ENCODE measurements at regions not wholly inside any gene's neighbourhood (a gene's known extent, or its start where the extent isn't known, plus 50 kb on each side); places are given as distances from the start of the nearest gene placed in this dataset.

DNA sequence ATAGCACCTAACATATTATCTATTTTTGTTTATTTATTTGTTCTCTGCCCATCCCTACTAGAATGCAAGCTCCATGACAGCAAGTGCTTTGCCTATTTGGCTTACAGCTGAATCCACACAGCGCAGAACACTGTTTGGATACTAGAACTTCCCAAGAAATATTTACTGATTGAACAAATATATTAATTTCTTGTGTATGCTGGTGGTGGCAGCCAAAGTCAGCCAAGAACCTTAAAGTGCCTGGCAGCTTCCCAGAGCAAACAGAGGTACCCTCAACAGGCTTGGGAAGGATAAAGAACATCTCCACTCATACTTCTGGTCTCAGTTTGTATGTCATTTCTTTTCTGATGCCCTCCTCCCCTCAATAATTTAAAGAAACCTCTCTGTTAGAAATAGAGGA, 111.8 kb upstream of the SLC25A36 start:
- H3K4me3 ChIP-seq (ENCODE audit: low read length in 2 of 2) = no peak overlapping the region
- intact Hi-C loops (cut with DNase I) = no loop called here
- no peak overlapping the region for H3K27ac ChIP-seq (ENCODE audit: low read depth in 1 of 2, low read length in 2 of 2)
- no peak for DNase-seq
- no peaks in the 10 kb centered on the region for H3K27me3 ChIP-seq (ENCODE audit: control insufficient read depth in 1 of 2, insufficient read depth in 2 of 2, low read length in 1 of 2)
- H3K4me1 ChIP-seq (ENCODE audit: control insufficient read depth in 1 of 2, insufficient read depth in 2 of 2, low read length in 2 of 2) = no peaks in the 10 kb centered on the region
- no peak for ATAC-seq (ENCODE audit: low FRiP score)
- 89 to 92% methylated on average over 1 of the region's 1 CpG for WGBS, 2 donors
- no peaks in the 10 kb centered on the region for H3K36me3 ChIP-seq (ENCODE audit: control insufficient read depth in 1 of 2, insufficient read depth in 2 of 2, low read length in 1 of 2)
- H3K9me3 ChIP-seq (ENCODE audit: control insufficient read depth, low read length) = peaks cover 2% of the 10 kb centered on the region

DNA sequence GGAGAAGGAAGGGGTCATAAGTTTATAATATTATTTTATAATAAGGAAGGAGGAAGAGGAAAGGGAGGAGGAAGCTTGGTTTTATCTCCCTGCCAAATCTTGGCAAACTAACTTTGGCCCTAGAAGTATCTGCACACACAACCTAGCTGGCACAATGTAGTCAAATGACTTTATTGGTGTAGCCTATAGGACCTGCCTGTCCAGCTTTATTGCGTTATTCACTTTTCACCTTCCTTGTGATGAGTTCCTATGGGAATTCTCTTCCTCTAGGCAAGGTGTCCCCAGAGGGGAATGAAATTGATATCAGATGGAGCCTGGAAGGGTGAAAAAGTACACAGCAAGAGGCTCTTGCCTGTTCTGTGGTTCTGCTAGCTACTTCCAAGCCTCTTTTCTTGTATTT, 111.2 kb upstream of the SLC25A36 start:
- Histone ChIP-seq H3K27ac (ENCODE audit: low read depth in 1 of 2, low read length in 2 of 2) (no peak overlapping the region), H3K4me3 (ENCODE audit: low read length in 2 of 2) (no peak overlapping the region), H3K27me3 (ENCODE audit: control insufficient read depth in 1 of 2, insufficient read depth in 2 of 2, low read length in 1 of 2) (no peaks in the 10 kb centered on the region), H3K4me1 (ENCODE audit: control insufficient read depth in 1 of 2, insufficient read depth in 2 of 2, low read length in 2 of 2) (no peaks in the 10 kb centered on the region), H3K9me3 (ENCODE audit: control insufficient read depth, low read length) (no peaks in the 10 kb centered on the region), H3K36me3 (ENCODE audit: control insufficient read depth in 1 of 2, insufficient read depth in 2 of 2, low read length in 1 of 2) (no peaks in the 10 kb centered on the region)
- ATAC-seq (ENCODE audit: low FRiP score) (no peak), DNase-seq (no peak)
- WGBS, 2 donors = 46 to 92% methylated on average over 1 of the region's 1 CpG
- intact Hi-C loops (cut with DNase I) = no loop called here

DNA sequence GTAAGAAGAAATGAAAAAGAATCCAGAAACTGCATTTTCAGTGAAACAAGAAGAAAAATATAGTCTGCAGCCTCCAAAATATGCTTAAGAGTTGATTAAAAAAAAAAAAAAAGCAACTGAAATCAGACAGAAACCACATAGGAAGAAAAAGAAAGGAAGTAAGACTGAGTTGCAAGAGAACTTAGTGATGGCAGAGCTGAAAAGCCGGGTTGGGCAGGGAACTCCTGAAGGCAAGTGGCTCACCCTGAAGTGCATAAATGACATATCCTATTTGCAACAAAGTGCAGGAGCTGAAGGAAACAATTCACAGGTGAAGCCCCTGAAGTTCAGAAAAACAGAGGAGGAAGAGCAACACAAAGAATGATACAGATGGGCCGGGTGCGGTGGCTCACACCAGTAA, 108.8 kb upstream of the SLC25A36 start:
- 84 to 87% methylated on average over 3 of the region's 3 CpGs for WGBS, 2 donors
- no peaks in the 10 kb centered on the region for H3K4me1 ChIP-seq (ENCODE audit: control insufficient read depth in 1 of 2, insufficient read depth in 2 of 2, low read length in 2 of 2)
- H3K27ac ChIP-seq (ENCODE audit: low read depth in 1 of 2, low read length in 2 of 2) = no peak overlapping the region
- no peaks in the 10 kb centered on the region for H3K27me3 ChIP-seq (ENCODE audit: control insufficient read depth in 1 of 2, insufficient read depth in 2 of 2, low read length in 1 of 2)
- no peaks in the 10 kb centered on the region for H3K9me3 ChIP-seq (ENCODE audit: control insufficient read depth, low read length)
- no peaks in the 10 kb centered on the region for H3K36me3 ChIP-seq (ENCODE audit: control insufficient read depth in 1 of 2, insufficient read depth in 2 of 2, low read length in 1 of 2)
- no peak overlapping the region for H3K4me3 ChIP-seq (ENCODE audit: low read length in 2 of 2)
- ATAC-seq (ENCODE audit: low FRiP score) (no peak), DNase-seq (no peak)
- intact Hi-C loops (cut with DNase I) = no loop called here

DNA sequence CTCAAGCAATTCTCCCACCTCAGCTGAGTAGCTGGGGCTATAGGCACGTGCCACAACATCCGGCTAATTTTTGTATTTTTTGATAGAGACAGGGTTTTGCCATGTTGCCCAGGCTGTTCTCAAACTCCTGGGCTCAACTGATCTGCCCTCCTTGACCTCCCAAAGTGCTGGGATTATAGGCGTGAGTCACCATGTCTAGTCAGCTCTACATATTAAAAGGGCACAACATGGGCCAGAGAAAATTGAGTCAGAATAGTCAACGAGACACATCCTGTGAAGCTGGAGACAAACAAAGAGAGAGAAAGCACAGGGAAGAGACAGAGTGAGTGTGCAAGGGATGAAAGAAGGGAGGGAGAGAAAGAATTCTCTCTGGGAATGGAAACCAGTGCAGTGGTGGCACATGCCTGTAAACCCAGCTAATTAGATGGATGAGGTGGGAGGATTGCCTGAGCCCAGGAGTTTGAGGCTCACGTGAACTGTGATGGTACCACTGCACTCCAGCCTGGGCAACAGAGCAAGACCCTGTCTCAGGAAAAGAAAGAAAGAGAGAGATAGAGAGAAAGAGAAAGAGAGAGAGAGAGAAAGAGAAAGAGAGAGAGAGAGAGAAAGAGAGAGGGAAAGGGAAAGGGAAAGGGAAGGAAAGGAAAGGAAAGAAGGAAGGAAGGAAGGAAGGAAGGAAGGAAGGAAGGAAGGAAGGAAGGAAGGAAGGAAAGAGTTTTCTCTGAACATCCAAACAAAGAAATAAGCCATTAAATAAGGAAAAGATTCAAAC, 107.2 kb upstream of the SLC25A36 start:
- Histone ChIP-seq H3K9me3 (ENCODE audit: control insufficient read depth, low read length) (no peaks in the 10 kb centered on the region), H3K36me3 (ENCODE audit: control insufficient read depth in 1 of 2, insufficient read depth in 2 of 2, low read length in 1 of 2) (no peaks in the 10 kb centered on the region), H3K4me3 (ENCODE audit: low read length in 2 of 2) (no peak overlapping the region), H3K27me3 (ENCODE audit: control insufficient read depth in 1 of 2, insufficient read depth in 2 of 2, low read length in 1 of 2) (no peaks in the 10 kb centered on the region), H3K4me1 (ENCODE audit: control insufficient read depth in 1 of 2, insufficient read depth in 2 of 2, low read length in 2 of 2) (no peaks in the 10 kb centered on the region), H3K27ac (ENCODE audit: low read depth in 1 of 2, low read length in 2 of 2) (no peak overlapping the region)
- ATAC-seq (ENCODE audit: low FRiP score) (no peak), DNase-seq (no peak)
- intact Hi-C loops (cut with DNase I) = no loop called here
- WGBS, 2 donors = 66 to 70% methylated on average over 5 of the region's 5 CpGs

DNA sequence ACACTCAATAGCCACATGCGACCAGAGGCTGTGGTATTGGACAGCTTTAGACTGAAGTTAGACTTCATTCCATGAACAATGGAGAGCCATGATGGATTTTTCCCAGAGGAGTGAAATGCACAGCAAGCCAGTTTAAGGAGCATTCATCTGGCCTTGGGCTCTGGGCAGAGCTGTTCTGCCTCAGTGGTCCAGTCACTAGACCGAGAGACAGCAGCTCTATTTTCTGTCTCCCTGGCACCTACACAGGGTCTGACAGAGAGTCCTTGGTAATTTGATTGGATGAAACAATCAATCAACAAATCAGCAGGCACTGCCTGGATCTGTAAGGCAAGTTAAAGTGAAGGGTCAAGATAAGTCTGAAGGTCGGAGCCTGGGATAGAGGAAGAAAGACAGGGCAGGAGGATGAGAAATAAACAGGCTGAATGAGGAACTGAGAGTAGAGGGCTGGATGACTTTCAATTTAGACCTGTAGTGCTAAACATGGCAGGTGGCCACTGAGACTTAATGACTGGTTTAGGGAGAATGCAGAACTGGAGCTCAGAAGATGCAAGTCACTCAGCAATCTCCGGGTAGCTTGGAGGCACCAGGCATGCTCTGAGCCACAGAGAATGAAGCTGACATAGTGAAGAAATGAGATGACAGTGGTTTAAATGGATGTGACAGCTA, 98.5 kb upstream of the SLC25A36 start:
- ATAC-seq (ENCODE audit: low FRiP score) = no peak
- Histone ChIP-seq H3K9me3 (ENCODE audit: control insufficient read depth, low read length) (peaks cover 1% of the 10 kb centered on the region), H3K4me1 (ENCODE audit: control insufficient read depth in 1 of 2, insufficient read depth in 2 of 2, low read length in 2 of 2) (no peaks in the 10 kb centered on the region), H3K27ac (ENCODE audit: low read depth in 1 of 2, low read length in 2 of 2) (no peak overlapping the region), H3K27me3 (ENCODE audit: control insufficient read depth in 1 of 2, insufficient read depth in 2 of 2, low read length in 1 of 2) (no peaks in the 10 kb centered on the region), H3K4me3 (ENCODE audit: low read length in 2 of 2) (no peak overlapping the region), H3K36me3 (ENCODE audit: control insufficient read depth in 1 of 2, insufficient read depth in 2 of 2, low read length in 1 of 2) (no peaks in the 10 kb centered on the region)
- intact Hi-C loops (cut with DNase I) = no loop called here
- 65 to 75% methylated on average over 4 of the region's 4 CpGs for WGBS, 2 donors
- no peak for DNase-seq

DNA sequence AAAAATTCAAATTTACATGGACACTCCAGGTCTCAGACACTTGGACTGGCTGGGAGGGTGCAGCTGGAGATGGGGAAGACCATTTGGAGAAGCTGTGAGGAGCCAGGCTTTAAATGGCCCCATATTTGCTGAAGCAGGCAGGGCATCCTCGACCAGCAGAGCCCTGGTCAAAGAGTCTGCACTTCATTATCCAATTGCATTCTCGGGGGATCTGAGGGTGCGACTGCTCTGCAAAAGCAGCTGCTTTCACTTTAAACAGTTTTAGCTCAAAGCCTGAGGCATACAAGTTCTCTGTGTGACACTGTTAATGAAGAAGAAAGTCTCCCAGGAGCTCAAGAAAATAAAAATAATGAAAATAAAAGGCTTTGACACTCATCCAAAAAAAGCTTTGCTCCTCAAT, 98.0 kb upstream of the SLC25A36 start:
- DNase-seq (no peak), ATAC-seq (ENCODE audit: low FRiP score) (no peak)
- Histone ChIP-seq H3K9me3 (ENCODE audit: control insufficient read depth, low read length) (peaks cover 1% of the 10 kb centered on the region), H3K4me3 (ENCODE audit: low read length in 2 of 2) (no peak overlapping the region), H3K36me3 (ENCODE audit: control insufficient read depth in 1 of 2, insufficient read depth in 2 of 2, low read length in 1 of 2) (no peaks in the 10 kb centered on the region), H3K4me1 (ENCODE audit: control insufficient read depth in 1 of 2, insufficient read depth in 2 of 2, low read length in 2 of 2) (no peaks in the 10 kb centered on the region), H3K27ac (ENCODE audit: low read depth in 1 of 2, low read length in 2 of 2) (no peak overlapping the region), H3K27me3 (ENCODE audit: control insufficient read depth in 1 of 2, insufficient read depth in 2 of 2, low read length in 1 of 2) (no peaks in the 10 kb centered on the region)
- intact Hi-C loops (cut with DNase I) = no loop called here
- 4 to 17% methylated on average over 3 of the region's 3 CpGs for WGBS, 2 donors

DNA sequence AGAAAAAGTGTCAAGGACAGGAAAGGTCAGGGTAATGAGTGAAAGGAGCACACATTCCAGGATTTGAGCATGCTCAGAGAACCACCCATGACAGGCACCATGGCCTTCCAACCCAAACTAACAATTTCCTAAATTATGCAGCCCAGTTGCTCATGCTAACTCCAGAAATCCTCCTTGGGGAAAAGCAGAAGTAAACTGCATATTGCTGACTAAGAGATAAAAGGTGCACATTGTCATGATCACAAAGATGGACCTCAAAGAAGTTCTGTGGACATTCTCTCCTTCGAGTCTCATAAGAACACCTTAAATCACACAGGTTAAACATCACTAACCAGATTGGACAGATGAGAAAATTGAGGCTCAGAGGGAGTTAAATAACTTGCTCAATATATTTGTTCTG, 97.6 kb upstream of the SLC25A36 start:
- no peak overlapping the region for H3K27ac ChIP-seq (ENCODE audit: low read depth in 1 of 2, low read length in 2 of 2)
- no peak overlapping the region for H3K4me3 ChIP-seq (ENCODE audit: low read length in 2 of 2)
- no peaks in the 10 kb centered on the region for H3K4me1 ChIP-seq (ENCODE audit: control insufficient read depth in 1 of 2, insufficient read depth in 2 of 2, low read length in 2 of 2)
- intact Hi-C loops (cut with DNase I) = no loop called here
- ATAC-seq (ENCODE audit: low FRiP score) (no peak), DNase-seq (no peak)
- peaks cover 1% of the 10 kb centered on the region for H3K9me3 ChIP-seq (ENCODE audit: control insufficient read depth, low read length)
- WGBS, 2 donors = 79 to 89% methylated on average over 1 of the region's 1 CpG
- H3K36me3 ChIP-seq (ENCODE audit: control insufficient read depth in 1 of 2, insufficient read depth in 2 of 2, low read length in 1 of 2) = no peaks in the 10 kb centered on the region
- no peaks in the 10 kb centered on the region for H3K27me3 ChIP-seq (ENCODE audit: control insufficient read depth in 1 of 2, insufficient read depth in 2 of 2, low read length in 1 of 2)

DNA sequence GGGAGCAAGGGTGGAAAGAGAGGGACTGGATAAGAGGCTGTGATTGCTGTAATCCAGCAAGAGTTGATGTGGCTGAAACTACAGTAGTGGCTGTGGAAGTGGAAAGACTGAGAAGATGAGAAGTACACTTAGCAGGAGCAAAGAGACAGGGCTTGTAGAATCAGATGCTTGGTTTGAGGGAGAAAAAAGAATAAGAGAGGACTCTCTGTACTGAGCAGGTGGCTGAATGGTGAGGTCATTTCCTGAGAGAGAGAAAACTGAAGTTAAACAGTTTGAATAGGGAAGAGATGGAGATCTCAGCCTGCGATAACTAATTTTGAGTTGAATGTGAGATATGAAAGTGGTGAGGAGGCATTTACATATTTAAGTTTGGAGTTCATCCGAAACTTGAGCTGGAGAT, 95.8 kb upstream of the SLC25A36 start:
- intact Hi-C loops (cut with DNase I) = no loop called here
- ATAC-seq (ENCODE audit: low FRiP score) = no peak

DNA sequence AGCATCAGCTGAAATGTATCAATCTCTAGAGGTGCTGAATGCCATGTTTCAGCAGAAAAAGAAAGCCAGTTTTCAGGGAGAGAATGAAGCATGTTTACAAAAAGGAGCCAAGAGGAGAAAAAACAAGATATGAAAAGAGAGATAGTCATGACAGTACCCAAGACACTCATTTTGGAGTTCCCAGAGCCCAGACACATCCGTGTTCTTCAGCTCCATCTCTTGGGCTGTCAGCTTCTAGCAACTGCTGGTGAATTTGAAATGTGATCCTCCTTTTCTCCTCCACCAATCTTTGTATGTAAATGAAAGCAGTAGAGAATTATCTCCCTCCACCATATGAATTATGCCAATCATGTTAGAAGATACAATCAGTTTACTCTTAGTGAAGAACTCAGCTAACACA, 93.0 kb upstream of the SLC25A36 start:
- ATAC-seq (ENCODE audit: low FRiP score) (no peak), DNase-seq (no peak)
- WGBS, 2 donors = 47 to 48% methylated on average over 1 of the region's 1 CpG
- H3K4me3 ChIP-seq (ENCODE audit: low read length in 2 of 2) = no peak overlapping the region
- intact Hi-C loops (cut with DNase I) = no loop called here
- H3K9me3 ChIP-seq (ENCODE audit: control insufficient read depth, low read length) = peaks cover 1% of the 10 kb centered on the region
- no peaks in the 10 kb centered on the region for H3K27me3 ChIP-seq (ENCODE audit: control insufficient read depth in 1 of 2, insufficient read depth in 2 of 2, low read length in 1 of 2)
- H3K36me3 ChIP-seq (ENCODE audit: control insufficient read depth in 1 of 2, insufficient read depth in 2 of 2, low read length in 1 of 2) = no peaks in the 10 kb centered on the region
- H3K4me1 ChIP-seq (ENCODE audit: control insufficient read depth in 1 of 2, insufficient read depth in 2 of 2, low read length in 2 of 2) = no peaks in the 10 kb centered on the region
- no peak overlapping the region for H3K27ac ChIP-seq (ENCODE audit: low read depth in 1 of 2, low read length in 2 of 2)

More for the DNA sequence above, 95.8 kb upstream of the SLC25A36 start:
- peaks cover 1% of the 10 kb centered on the region for H3K9me3 ChIP-seq (ENCODE audit: control insufficient read depth, low read length)
- WGBS, 2 donors = 84 to 90% methylated on average over 2 of the region's 2 CpGs
- H3K27me3 ChIP-seq (ENCODE audit: control insufficient read depth in 1 of 2, insufficient read depth in 2 of 2, low read length in 1 of 2) = no peaks in the 10 kb centered on the region
- DNase-seq = no peak
- H3K36me3 ChIP-seq (ENCODE audit: control insufficient read depth in 1 of 2, insufficient read depth in 2 of 2, low read length in 1 of 2) = no peaks in the 10 kb centered on the region
- no peak overlapping the region for H3K27ac ChIP-seq (ENCODE audit: low read depth in 1 of 2, low read length in 2 of 2)
- no peaks in the 10 kb centered on the region for H3K4me1 ChIP-seq (ENCODE audit: control insufficient read depth in 1 of 2, insufficient read depth in 2 of 2, low read length in 2 of 2)
- H3K4me3 ChIP-seq (ENCODE audit: low read length in 2 of 2) = no peak overlapping the region

Data from aorta (tissue), 5 donors.